ENCODE measurements at regions not wholly inside any gene's neighbourhood (a gene's known extent, or its start where the extent isn't known, plus 50 kb on each side); places are given as distances from the start of the nearest gene placed in this dataset.
"Not testable (repeated sequence)": the region's sequence is repeated elsewhere in the genome, so short reads cannot be mapped to it uniquely, and the experiment has no call there.

- no peak for DNase-seq (ENCODE audit: low read depth)
- in situ Hi-C loops (cut with HindIII; ENCODE audit: low pct_unique_long_range_greater_than_20kb, low sequenced_read_pairs), result no loop called here
Measured at GRCh38 chr12:33223956-33224355, 215.7 kb downstream of the SYT10 start.

- in situ Hi-C loops (cut with HindIII; ENCODE audit: low pct_unique_long_range_greater_than_20kb, low sequenced_read_pairs), result no loop called here
- DNase-seq (ENCODE audit: low read depth), result no peak
Measured at GRCh38 chr12:33222357-33222756, 217.3 kb downstream of the SYT10 start.

DNA sequence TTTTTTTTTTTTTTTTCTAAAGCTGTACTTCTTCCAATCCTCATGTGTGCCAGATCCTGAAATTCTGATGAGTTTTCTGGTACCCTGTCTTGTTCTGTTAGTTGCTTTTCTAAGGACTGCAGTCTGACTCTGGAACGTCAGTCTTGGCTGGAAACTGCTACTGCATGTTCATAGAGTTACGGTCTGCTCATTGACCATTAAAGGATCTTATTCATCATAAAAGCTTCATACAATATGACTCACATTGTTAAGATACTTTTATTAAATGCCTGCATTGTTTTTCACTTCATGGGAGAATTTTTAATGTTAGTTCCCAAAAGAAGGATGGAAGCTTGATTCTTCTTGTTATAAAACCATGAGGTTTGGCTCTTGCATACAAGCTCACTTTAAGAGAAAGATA, 233.6 kb downstream of the SYT10 start:
- DNase-seq (ENCODE audit: low read depth), result no peak
- in situ Hi-C loops (cut with HindIII; ENCODE audit: low pct_unique_long_range_greater_than_20kb, low sequenced_read_pairs), result no loop called here

- DNase-seq (ENCODE audit: low read depth); in situ Hi-C loops (cut with HindIII; ENCODE audit: low pct_unique_long_range_greater_than_20kb, low sequenced_read_pairs): not testable (repeated sequence)
Measured at GRCh38 chr12:33194389-33194788, 245.2 kb downstream of the SYT10 start.

DNA sequence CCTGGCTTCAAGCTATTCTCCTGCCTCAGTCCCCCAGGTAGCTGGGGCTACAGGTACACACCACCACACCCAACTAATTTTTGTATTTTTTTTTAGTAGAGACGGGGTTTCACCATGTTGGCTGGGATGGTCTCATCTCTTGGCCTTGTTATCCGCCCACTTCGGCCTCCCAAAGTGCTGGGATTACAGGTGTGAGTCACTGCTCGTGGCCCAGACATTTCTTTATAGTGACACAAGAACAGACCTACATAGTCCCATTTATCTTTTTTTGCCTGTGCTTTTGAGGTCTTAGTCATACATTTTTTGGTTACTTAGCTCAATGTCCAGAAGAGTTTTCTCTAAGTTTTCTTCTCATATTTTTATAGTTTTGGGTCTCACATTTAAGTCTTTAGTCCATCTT, 247.4 kb downstream of the SYT10 start:
- no peak for DNase-seq (ENCODE audit: low read depth)
- in situ Hi-C loops (cut with HindIII; ENCODE audit: low pct_unique_long_range_greater_than_20kb, low sequenced_read_pairs), result no loop called here

DNA sequence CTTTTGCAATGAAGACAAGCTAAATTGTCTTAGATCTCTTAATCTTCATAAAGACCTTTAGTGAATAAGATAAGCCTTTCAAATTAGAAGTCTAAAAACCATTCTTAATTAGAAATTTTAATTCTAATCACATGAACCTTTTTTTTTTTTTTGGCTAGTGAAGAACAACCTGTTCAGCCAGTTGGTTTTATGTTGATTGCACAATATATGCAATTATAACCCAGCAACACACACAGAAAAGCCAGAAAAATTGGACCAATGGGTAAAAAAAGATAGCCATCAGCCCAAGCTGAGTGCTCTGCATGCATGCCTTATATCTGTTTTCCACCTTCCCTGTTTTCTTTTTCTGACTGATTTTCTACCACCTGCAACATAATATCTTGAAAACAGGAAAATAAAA, 252.2 kb downstream of the SYT10 start:
- in situ Hi-C loops (cut with HindIII; ENCODE audit: low pct_unique_long_range_greater_than_20kb, low sequenced_read_pairs), result no loop called here
- no peak for DNase-seq (ENCODE audit: low read depth)

GRCh38 chr12:33184161-33184560, 255.5 kb downstream of the SYT10 start:
- in situ Hi-C loops (cut with HindIII; ENCODE audit: low pct_unique_long_range_greater_than_20kb, low sequenced_read_pairs), result no loop called here

DNA sequence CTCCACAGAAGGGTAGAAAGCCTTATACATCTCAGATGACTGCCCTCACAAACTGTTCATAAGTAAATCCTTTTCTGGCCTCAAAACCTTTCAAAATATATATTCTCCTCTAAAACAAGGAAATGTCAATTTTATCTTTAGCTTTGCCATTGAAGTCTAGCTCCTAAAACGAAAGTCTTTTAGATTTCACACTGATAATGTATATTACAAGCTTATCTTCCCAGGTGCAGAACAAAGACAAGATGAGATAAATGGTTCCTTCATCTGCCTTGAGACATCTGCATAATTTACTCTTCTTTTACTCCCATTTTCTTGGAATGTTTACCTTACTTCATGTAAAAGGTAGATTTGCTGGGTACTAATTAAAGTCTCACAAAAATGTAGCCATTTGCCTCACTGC, 257.1 kb downstream of the SYT10 start:
- DNase-seq (ENCODE audit: low read depth), result no peak
- in situ Hi-C loops (cut with HindIII; ENCODE audit: low pct_unique_long_range_greater_than_20kb, low sequenced_read_pairs), result no loop called here

More at GRCh38 chr12:33184161-33184560, 255.5 kb downstream of the SYT10 start:
- DNase-seq (ENCODE audit: low read depth), result no peak

GRCh38 chr12:33180918-33181317, 258.7 kb downstream of the SYT10 start:
- DNase-seq (ENCODE audit: low read depth), result no peak
- in situ Hi-C loops (cut with HindIII; ENCODE audit: low pct_unique_long_range_greater_than_20kb, low sequenced_read_pairs), result no loop called here

DNA sequence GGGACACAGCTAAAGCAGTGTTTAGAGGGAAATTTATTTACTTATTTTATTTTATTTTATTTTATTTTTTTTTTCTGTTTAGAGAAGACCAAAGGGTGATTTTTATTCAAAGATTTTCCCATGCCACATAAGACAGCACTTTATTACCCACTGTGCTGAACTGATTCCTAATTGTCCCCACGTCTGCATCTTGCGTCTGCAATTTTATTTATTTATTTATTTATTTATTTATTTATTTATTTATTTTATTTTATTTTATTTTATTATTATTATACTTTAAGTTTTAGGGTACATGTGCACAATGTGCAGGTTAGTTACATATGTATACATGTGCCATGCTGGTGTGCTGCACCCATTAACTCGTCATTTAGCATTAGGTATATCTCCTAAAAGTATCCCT, 269.7 kb upstream of the PKP2 start:
- in situ Hi-C loops (cut with HindIII; ENCODE audit: low pct_unique_long_range_greater_than_20kb, low sequenced_read_pairs); DNase-seq (ENCODE audit: low read depth): not testable (repeated sequence)

GRCh38 chr12:33156042-33156441, 259.5 kb upstream of the PKP2 start:
- in situ Hi-C loops (cut with HindIII; ENCODE audit: low pct_unique_long_range_greater_than_20kb, low sequenced_read_pairs), result no loop called here
- no peak for DNase-seq (ENCODE audit: low read depth)

GRCh38 chr12:33147292-33147691, 250.7 kb upstream of the PKP2 start:
- in situ Hi-C loops (cut with HindIII; ENCODE audit: low pct_unique_long_range_greater_than_20kb, low sequenced_read_pairs); DNase-seq (ENCODE audit: low read depth): not testable (repeated sequence)

GRCh38 chr12:33129500-33129899, 232.9 kb upstream of the PKP2 start:
- no peak for DNase-seq (ENCODE audit: low read depth)
- in situ Hi-C loops (cut with HindIII; ENCODE audit: low pct_unique_long_range_greater_than_20kb, low sequenced_read_pairs), result no loop called here

GRCh38 chr12:33125755-33126154, 229.2 kb upstream of the PKP2 start:
- DNase-seq (ENCODE audit: low read depth), result no peak
- in situ Hi-C loops (cut with HindIII; ENCODE audit: low pct_unique_long_range_greater_than_20kb, low sequenced_read_pairs), result no loop called here

DNA sequence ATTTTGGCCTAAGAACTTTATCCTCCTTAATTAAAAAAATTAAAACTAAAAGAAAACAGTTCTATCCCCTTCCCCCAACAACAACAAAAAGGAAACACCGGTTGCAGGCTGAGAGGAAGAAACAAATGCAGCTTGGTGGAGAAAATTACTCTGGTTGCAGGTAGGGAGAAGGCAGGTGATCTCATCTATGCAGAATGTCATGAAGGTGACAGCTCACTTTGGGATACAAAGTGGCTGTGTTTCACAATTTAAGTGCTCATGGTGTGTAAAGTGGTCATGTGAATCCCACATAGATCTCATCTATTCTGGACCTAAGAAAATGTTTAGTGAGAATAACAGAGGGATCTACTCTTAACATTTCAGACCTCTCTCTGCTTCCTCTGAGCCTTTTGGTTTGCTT, 219.7 kb upstream of the PKP2 start:
- in situ Hi-C loops (cut with HindIII; ENCODE audit: low pct_unique_long_range_greater_than_20kb, low sequenced_read_pairs), result no loop called here
- no peak for DNase-seq (ENCODE audit: low read depth)

DNA sequence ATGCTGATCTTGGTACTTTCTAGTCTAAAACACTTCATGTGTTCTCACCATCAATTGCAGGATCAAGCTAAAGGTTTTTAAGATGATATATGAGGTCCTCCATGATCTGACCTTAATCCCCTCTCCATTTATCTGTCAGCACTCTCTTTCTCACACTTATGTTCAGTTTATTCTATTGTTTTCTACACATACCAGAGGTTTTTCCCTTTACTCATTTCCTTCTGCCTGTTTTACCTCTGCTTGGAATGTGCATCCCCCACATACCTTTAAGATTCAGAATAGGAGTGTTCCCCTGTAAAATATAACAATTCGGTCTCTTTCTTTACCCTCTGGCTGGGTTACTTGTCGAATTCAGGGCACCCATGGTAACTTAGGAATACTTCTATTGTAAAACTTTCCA, 219.1 kb upstream of the PKP2 start:
- no peak for DNase-seq (ENCODE audit: low read depth)
- in situ Hi-C loops (cut with HindIII; ENCODE audit: low pct_unique_long_range_greater_than_20kb, low sequenced_read_pairs), result no loop called here

DNA sequence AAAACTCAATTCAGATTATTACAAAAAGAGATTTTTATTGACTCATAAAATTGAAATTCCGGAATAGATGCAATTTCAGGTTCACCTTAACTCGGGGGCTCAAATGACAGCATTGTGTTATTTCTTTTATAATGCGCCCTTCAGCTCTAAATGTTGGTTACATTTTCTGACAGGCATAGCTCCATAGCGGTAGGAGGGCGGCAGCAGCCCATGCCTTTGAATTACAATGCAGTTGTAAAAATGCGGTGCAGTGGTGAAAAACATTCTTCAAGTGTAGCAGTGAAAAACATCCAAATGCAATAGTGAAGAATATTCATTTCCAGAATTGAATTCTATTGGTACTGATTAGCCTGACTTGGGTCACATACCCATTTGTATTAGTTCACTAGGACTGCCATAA, 215.3 kb upstream of the PKP2 start:
- DNase-seq (ENCODE audit: low read depth), result no peak
- in situ Hi-C loops (cut with HindIII; ENCODE audit: low pct_unique_long_range_greater_than_20kb, low sequenced_read_pairs), result no loop called here

- in situ Hi-C loops (cut with HindIII; ENCODE audit: low pct_unique_long_range_greater_than_20kb, low sequenced_read_pairs); DNase-seq (ENCODE audit: low read depth): not testable (repeated sequence)
Measured at GRCh38 chr12:33107827-33108226, 211.2 kb upstream of the PKP2 start.

DNA sequence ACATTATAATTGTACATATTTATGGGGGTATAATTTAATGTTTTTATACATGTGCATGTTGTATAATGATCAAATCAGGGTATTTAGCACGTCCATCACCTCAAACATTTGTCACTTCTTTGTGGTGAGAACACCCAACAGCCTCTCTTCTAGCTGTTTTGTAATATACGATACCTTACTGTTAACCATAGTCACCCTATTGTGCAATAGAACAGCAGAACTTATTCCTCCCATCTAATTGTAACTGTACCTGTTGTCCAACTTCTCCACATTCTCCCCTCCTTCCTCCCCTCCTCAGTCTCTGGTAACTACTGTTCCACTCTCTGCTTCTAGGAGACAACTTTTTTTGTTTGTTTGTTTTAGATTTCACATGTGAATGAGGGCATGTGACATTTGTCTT, 197.0 kb upstream of the PKP2 start:
- in situ Hi-C loops (cut with HindIII; ENCODE audit: low pct_unique_long_range_greater_than_20kb, low sequenced_read_pairs), result no loop called here

GRCh38 chr12:33087876-33088275, 191.3 kb upstream of the PKP2 start:
- in situ Hi-C loops (cut with HindIII; ENCODE audit: low pct_unique_long_range_greater_than_20kb, low sequenced_read_pairs); DNase-seq (ENCODE audit: low read depth): not testable (repeated sequence)

More for the DNA sequence above, 197.0 kb upstream of the PKP2 start:
- DNase-seq (ENCODE audit: low read depth), result no peak

- DNase-seq (ENCODE audit: low read depth); in situ Hi-C loops (cut with HindIII; ENCODE audit: low pct_unique_long_range_greater_than_20kb, low sequenced_read_pairs): not testable (repeated sequence)
Measured at GRCh38 chr12:33076401-33076800, 179.8 kb upstream of the PKP2 start.
